Non-pigmented ciliary epithelial cell (primary cell): ENCODE measurements at regions not wholly inside any gene's neighbourhood (a gene's known extent, or its start where the extent isn't known, plus 50 kb on each side); places are given as distances from the start of the nearest gene placed in this dataset.
"Not testable (repeated sequence)": the region's sequence is repeated elsewhere in the genome, so short reads cannot be mapped to it uniquely, and the experiment has no call there.

Source experiments
- DNase-seq: peaks from one replicate; pipeline ENCODE4 v3.0.0-alpha.2; 2010; ENCODE audit warnings: low read depth

- DNase-seq: peak; percentile 85
Measured at GRCh38 chr1:112818990-112819689, 104.0 kb upstream of the PPM1J start.

DNA sequence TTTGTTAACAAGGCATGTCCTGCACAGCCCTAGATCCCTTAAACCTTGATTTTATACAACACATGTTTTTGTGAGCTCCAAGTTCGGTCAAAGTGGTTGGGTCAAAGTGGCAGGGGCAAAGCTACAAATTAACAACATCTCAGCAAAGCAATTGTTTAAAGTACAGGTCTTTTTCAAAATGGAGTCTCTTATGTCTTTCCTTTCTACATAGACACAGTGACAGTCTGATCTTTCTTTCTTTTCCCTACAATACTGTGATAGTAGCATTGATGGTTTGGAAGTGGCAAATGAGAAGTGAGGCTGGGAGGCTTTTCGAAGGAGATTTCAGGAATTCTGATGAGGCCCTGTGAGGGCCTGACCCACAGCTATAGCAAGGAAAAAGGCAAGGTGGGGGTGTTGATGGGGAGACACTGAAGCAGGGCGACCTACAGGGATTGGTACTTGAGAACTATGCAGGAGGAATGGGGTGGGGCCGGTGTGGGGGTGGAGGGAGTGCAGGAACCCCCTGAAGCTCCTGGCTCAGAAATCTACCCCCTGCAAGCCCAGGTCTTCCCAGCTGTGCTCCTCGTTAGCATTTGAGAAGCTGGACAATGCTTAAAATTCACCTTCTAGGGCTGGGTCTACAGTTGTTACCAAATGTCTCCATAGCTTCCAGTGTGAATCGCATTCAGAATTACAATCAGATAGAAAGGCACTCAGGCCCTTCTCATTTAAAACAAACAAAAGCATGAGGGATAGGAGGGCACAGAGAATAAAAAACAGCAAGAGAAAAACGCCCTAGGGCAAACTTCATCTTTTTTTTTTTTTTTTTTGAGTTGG lies 102.6 kb upstream of the PPM1J start:
- no peak for DNase-seq

GRCh38 chr1:112815376-112815775 lies 100.2 kb upstream of the PPM1J start:
- no peak for DNase-seq

GRCh38 chr1:112814645-112815044 lies 99.5 kb upstream of the PPM1J start:
- DNase-seq: not testable (repeated sequence)

- DNase-seq: no peak
Measured at GRCh38 chr1:112808861-112809684, 93.9 kb upstream of the PPM1J start.

GRCh38 chr1:112807999-112808398 lies 92.9 kb upstream of the PPM1J start:
- no peak for DNase-seq

- DNase-seq: no peak
Measured at GRCh38 chr1:112807117-112807516, 92.0 kb upstream of the PPM1J start.

GRCh38 chr1:112806090-112806642 lies 91.0 kb upstream of the PPM1J start:
- DNase-seq: no peak

DNA sequence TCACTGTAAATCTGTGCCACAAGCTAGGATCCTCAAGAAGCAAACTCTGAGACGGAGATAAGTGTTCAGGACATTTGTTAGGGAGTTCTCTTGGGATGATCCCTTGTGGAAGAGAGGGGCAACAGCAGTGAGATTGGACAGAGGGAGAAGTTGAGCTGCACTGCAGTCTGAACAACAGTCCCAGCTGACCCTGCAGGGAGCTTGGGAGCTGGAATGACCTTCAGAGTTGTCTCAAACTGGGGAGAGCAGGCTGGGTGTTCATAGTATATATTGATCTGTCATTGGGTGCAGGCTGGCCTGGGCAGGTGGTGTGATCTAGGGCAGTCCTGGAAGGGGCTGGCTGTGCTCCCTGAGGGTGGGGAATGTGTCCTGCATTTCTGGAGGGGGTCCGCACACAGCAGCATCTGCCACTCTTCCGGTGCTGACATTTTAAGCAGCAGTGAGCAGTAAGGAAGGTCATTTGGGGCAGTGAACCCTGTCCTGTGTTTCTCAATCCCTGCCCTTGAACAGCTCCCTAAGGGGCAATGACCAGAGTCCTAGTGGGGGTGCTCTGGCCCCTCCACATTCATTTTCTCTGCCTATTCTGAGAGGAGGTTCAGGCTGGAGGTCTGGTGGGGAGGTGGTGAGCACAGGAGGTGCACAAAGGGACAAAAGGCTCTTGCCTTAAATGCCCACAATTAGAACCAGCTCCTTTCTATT lies 90.2 kb upstream of the PPM1J start:
- DNase-seq: no peak

DNA sequence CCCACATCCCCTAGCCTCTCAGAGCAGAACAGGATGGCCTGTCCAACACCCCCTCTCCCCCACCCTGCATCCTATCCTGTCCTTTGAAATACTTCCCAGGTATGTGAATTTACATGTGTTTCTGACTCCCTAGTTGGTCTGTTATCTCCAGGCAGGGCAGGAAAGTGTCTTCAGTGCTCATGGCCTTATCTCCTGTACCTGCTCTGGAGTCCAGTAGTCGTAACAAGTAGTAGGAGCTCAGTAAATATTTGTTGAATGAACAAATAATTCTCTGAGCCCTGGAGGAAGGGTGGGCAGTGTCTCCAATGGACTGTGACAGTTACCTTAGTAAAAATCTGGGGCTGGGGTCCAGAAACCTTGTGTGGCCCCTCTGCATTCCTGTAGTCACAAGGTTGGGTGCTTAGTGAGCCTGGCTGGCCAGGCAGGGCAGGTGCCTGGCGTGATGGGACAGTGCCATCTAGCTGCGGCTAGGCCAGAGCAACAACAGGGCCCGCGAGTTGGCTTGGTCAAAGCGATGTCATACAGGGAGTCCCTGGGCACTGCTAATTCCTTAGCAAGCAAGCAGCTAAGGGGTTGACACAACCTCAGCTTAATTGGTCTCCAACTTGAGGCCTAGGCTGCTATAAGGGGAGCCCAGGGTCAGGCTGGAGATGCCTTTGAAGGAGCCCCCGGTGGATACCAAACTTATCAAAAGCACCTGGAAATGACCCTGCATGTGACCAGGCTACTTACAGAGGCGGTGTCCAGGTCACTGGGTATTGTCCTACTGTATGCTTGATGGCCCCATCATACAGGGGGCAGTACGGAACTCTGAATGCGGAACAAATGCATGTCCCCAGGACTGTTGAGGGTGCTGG lies 89.0 kb upstream of the PPM1J start:
- peak; percentile 27 for DNase-seq

DNA sequence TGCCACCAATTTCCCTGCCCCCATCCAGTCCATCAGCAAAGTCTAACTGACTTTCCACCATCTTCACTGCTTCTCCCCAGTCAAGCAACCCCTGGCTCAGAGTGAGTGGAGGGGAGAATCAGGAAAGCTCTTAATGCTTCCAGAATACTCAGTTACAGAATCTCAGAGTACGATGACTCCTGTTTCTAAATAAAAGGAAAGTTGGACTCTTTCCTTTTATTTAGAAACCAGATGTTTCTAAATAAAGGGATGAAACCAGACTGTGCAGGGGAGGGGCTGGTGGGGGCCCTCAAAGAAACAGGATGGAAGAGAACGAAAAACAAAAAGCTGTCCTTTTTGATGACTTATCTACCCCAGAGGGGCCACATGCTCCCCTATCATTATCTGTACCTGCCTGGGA lies 85.2 kb upstream of the PPM1J start:
- no peak for DNase-seq

- DNase-seq: no peak
Measured at GRCh38 chr1:112798292-112798691, 83.2 kb upstream of the PPM1J start.

DNA sequence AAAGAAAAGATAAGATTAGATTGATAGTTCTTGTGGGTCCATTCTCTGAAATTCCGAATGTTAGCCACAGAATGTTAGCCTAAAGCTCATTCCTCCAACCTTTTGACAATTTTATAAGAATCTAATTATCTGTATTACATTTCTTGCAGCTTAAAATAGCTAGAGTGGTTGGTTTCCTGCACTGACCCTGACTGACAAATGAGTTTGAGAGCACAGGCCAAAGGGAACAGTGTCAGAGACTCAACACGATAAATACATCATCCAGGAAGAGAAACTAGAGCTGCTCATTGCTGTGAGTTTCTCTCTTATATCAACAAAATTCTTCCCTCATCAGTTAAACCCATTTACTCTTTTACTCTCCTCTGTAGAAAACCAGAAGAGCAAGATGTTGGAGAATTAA lies 82.1 kb upstream of the PPM1J start:
- no peak for DNase-seq

GRCh38 chr1:112794654-112795239 lies 79.6 kb upstream of the PPM1J start:
- no peak for DNase-seq

GRCh38 chr1:112793631-112794565 lies 78.8 kb upstream of the PPM1J start:
- DNase-seq: no peak

DNA sequence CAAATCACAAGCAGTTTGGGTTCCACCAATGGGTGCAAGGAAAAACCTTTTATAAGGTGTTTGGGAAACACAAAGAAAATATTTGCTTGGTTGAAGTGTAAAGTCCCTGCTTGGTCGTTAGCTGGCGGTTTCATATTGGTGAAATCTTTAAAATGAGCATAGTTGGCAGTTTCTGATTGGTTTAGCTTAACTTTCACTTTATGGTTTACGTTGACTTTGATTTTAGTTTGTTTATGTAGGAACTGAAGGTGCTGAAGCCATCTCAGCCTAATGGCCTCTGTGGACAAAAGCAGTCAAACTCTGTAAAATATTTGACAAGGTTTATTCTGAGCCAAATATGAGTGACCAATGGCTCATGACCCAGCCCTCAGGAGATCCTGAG lies 76.6 kb upstream of the PPM1J start:
- no peak for DNase-seq

GRCh38 chr1:112790920-112791722 lies 76.0 kb upstream of the PPM1J start:
- DNase-seq: no peak

GRCh38 chr1:112788561-112788960 lies 73.4 kb upstream of the PPM1J start:
- DNase-seq: no peak
